SK-N-SH (cell line): ENCODE measurements at regions not wholly inside any gene's neighbourhood (a gene's known extent, or its start where the extent isn't known, plus 50 kb on each side); places are given as distances from the start of the nearest gene placed in this dataset.

Experiments used
- CTCF ChIA-PET: fragments of 300-600, 350-600 bp; formaldehyde crosslinking; extraction: SDS; loops from one replicate; lab custom pipeline; 2021; lab: Yijun Ruan, JAX
- POLR2A ChIA-PET: fragments of 350-600 bp; sonication (Branson Sonifier 250); formaldehyde crosslinking; extraction: SDS; loops from one replicate; lab custom pipeline; 2020; ENCODE audit warnings: antibody characterized with exemption, inconsistent platforms; lab: Yijun Ruan, JAX
- DNase-seq: peaks from one replicate; pipeline ENCODE4 v3.0.0; 2012
- H2AFZ ChIP-seq: fragments of 200-600 bp; sonication (generic); 2 replicates; pipeline ENCODE4 v1.8.1; 2016; ENCODE audit warnings: antibody characterized with exemption, mild to moderate bottlenecking, low read depth
- H3F3A ChIP-seq: fragments of 200-600 bp; sonication (generic); replicated peaks from 2 replicates; pipeline ENCODE3; 2016; ENCODE audit warnings: antibody characterized with exemption, mild to moderate bottlenecking; ENCODE audit not compliant: insufficient read depth
- H3K27ac ChIP-seq, 2 experiments: fragments of 200-500 bp in 1 of 2; fragments of 200-600 bp in 1 of 2; sonication (Bioruptor generic) in 1 of 2; sonication (generic), shearing (Covaris generic) in 1 of 2; 2 replicates each; pipeline versions ENCODE4 v1.5.1 to v1.6.1; 2014 to 2016; ENCODE audit warnings: low read depth in 2 of 2, inconsistent platforms in 1 of 2, low read length in 1 of 2, mild to moderate bottlenecking in 1 of 2, mixed read lengths in 1 of 2
- H3K27me3 ChIP-seq: fragments of 200-600 bp; sonication (generic), shearing (Covaris generic); 2 replicates; pipeline ENCODE4 v1.6.1; 2016; ENCODE audit warnings: mixed run types; ENCODE audit not compliant: insufficient read depth
- H3K36me3 ChIP-seq, 2 experiments: fragments of 200-500 bp in 1 of 2; fragments of 200-600 bp in 1 of 2; sonication (Bioruptor generic) in 1 of 2; sonication (generic) in 1 of 2; replicated peaks in 1 of 2; 2 replicates each; pipeline versions ENCODE3 to v1.5.1; 2014 to 2016; ENCODE audit warnings: low read length in 1 of 2, mild to moderate bottlenecking in 1 of 2; ENCODE audit not compliant: insufficient read depth in 2 of 2, control insufficient read depth in 1 of 2
- H3K4me1 ChIP-seq, 2 experiments: fragments of 200-500 bp in 1 of 2; fragments of 200-600 bp in 1 of 2; sonication (Bioruptor generic) in 1 of 2; sonication (generic), shearing (Covaris generic) in 1 of 2; 2 replicates each; pipeline versions ENCODE4 v1.5.1 to v1.6.1; 2014 to 2016; ENCODE audit warnings: low read depth in 1 of 2, low read length in 1 of 2, mixed run types in 1 of 2; ENCODE audit not compliant: insufficient read depth in 2 of 2, control insufficient read depth in 1 of 2
- H3K4me2 ChIP-seq: fragments of 200-600 bp; sonication (generic), shearing (Covaris generic); 2 replicates; pipeline ENCODE4 v1.6.1; 2017; ENCODE audit warnings: mixed run types
- H3K4me3 ChIP-seq, 2 experiments: fragments of 200-500 bp in 1 of 2; fragments of 200-600 bp in 1 of 2; sonication (Bioruptor generic) in 1 of 2; sonication (generic), shearing (Covaris generic) in 1 of 2; 2 replicates each; pipeline versions ENCODE4 v1.5.1 to v1.8.1; 2014 to 2016; ENCODE audit warnings: low read depth in 2 of 2, inconsistent platforms in 1 of 2, low read length in 1 of 2, mild to moderate bottlenecking in 1 of 2, mixed read lengths in 1 of 2, moderate library complexity in 1 of 2
- H3K79me2 ChIP-seq: fragments of 200-600 bp; sonication (generic); 2 replicates; pipeline ENCODE4 v1.8.1; 2017; ENCODE audit warnings: mild to moderate bottlenecking; ENCODE audit not compliant: insufficient read depth
- H3K9ac ChIP-seq: fragments of 200-600 bp; sonication (generic); 2 replicates; pipeline ENCODE4 v1.6.1; 2017; ENCODE audit warnings: mixed run types
- H3K9me2 ChIP-seq: fragments of 200-600 bp; sonication (generic); 2 replicates; pipeline ENCODE4 v1.6.1; 2017; ENCODE audit warnings: mixed run types
- H3K9me3 ChIP-seq: fragments of 200-600 bp; sonication (generic); 2 replicates; pipeline ENCODE4 v1.6.1; 2017; ENCODE audit warnings: mixed run types, mild to moderate bottlenecking, moderate library complexity
- H4K20me1 ChIP-seq: fragments of 200-600 bp; sonication (generic); 2 replicates; pipeline ENCODE4 v1.6.1; 2017; ENCODE audit warnings: mild to moderate bottlenecking, mixed run types; ENCODE audit not compliant: insufficient read depth
- CHD2 ChIP-seq: fragments of 150-350 bp; IDR thresholded peaks from 2 replicates; pipeline ENCODE4 v1.6.1; 2018; ENCODE audit warnings: low read length; ENCODE audit not compliant: partially characterized antibody
- CTCF ChIP-seq: fragments of 200-600 bp; sonication (generic); IDR thresholded peaks from 2 replicates; pipeline ENCODE4 v1.6.1; 2017; ENCODE audit warnings: antibody characterized with exemption, mild to moderate bottlenecking, moderate library complexity
- FOSL2 ChIP-seq: IDR thresholded peaks from 2 replicates; pipeline ENCODE4 v1.4.0; 2012; ENCODE audit warnings: low read depth, mild to moderate bottlenecking, moderate library complexity, borderline replicate concordance
- FOXJ3 ChIP-seq: sonication (generic); formaldehyde crosslinking; IDR thresholded peaks from 2 replicates; pipeline ENCODE4 v1.5.1; 2020; ENCODE audit warnings: mild to moderate bottlenecking, missing genetic modification reagents
- IRF3 ChIP-seq: fragments of 150-350 bp; IDR thresholded peaks from 2 replicates; pipeline ENCODE4 v1.6.1; 2016; ENCODE audit warnings: mild to moderate bottlenecking, low read depth, low read length
- JUND ChIP-seq: IDR thresholded peaks from 2 replicates; pipeline ENCODE4 v1.4.0; 2012
- MAX ChIP-seq: IDR thresholded peaks from 2 replicates; pipeline ENCODE4 v1.4.0; 2012; ENCODE audit warnings: low read depth
- MEF2A ChIP-seq: IDR thresholded peaks from 2 replicates; pipeline ENCODE4 v1.4.0; 2012; ENCODE audit warnings: low read depth, borderline replicate concordance
- MXI1 ChIP-seq: IDR thresholded peaks from 2 replicates; pipeline ENCODE4 v1.6.1; 2012; ENCODE audit warnings: mild to moderate bottlenecking, low read depth, low read length, improper control_type of control experiment
- PBX3 ChIP-seq: IDR thresholded peaks from 2 replicates; pipeline ENCODE4; 2012
- POLR2AphosphoS5 ChIP-seq: IDR thresholded peaks from 2 replicates; pipeline ENCODE4 v1.6.1; 2012; ENCODE audit warnings: low read depth, low read length
- RAD21 ChIP-seq: IDR thresholded peaks from 2 replicates; pipeline ENCODE4 v1.6.1; 2012; ENCODE audit warnings: mild to moderate bottlenecking, low read length
- SIN3A ChIP-seq: IDR thresholded peaks from 2 replicates; pipeline ENCODE4 v1.6.1; 2012; ENCODE audit warnings: low read depth, mild to moderate bottlenecking, low read length, moderate library complexity, borderline replicate concordance
- SMC3 ChIP-seq: IDR thresholded peaks from 2 replicates; pipeline ENCODE4 v1.6.1; 2012; ENCODE audit warnings: low read depth, low read length, improper control_type of control experiment
- TAF1 ChIP-seq: IDR thresholded peaks from 2 replicates; pipeline ENCODE4 v1.6.1; 2012; ENCODE audit warnings: low read depth, mild to moderate bottlenecking, low read length, moderate library complexity, borderline replicate concordance
- TCF12 ChIP-seq: IDR thresholded peaks from 2 replicates; pipeline ENCODE4 v1.4.0; 2012
- USF1 ChIP-seq: IDR thresholded peaks from 2 replicates; pipeline ENCODE4 v1.4.0; 2012; ENCODE audit warnings: low read depth, borderline replicate concordance
- WGBS: methylation state at CpG from one replicate; pipeline ENCODE4 v1.1.6; 2017; ENCODE audit warnings: low lambda C conversion rate; 5-methylcytosine and 5-hydroxymethylcytosine counted together

GRCh38 chr13:50365408-50366391 is 350.5 kb downstream of the KCNRG start:
- Histone ChIP-seq H3K9ac (no peak overlapping the region), H3K9me3 (no peaks in the 10 kb centered on the region), H3K27ac (no peak overlapping the region), H3K27me3 (no peaks in the 10 kb centered on the region), H3K4me1 (peaks cover 0 to 9% of the 10 kb centered on the region in 2 experiments; a peak in 2 of 4 replicates), H3K4me2 (no peak overlapping the region), H3K9me2 (no peaks in the 10 kb centered on the region), H3F3A (no peaks in the 10 kb centered on the region), H4K20me1 (no peaks in the 10 kb centered on the region), H3K79me2 (no peaks in the 10 kb centered on the region), H2AFZ (no peak overlapping the region), H3K4me3 (no peak overlapping the region), H3K36me3 (no peaks in the 10 kb centered on the region)
- TF ChIP-seq TAF1 (no peak), MXI1 (no peak), USF1 (no peak), RAD21 (no peak), FOXJ3 (CRISPR knock-in tag) (no peak), IRF3 (no peak), JUND (no peak), MAX (no peak), TCF12 (no peak), CTCF (no peak), FOSL2 (no peak), PBX3 (no peak), SIN3A (no peak), POLR2AphosphoS5 (no peak), MEF2A (no peak), CHD2 (no peak), SMC3 (no peak)
- CTCF ChIA-PET = interaction anchor here (1.2 to 2.1 kb wide), 2 partner anchors 12 to 23 kb away, joined by 3 to 6 read pairs; no protein-coding TSS in a partner anchor
- POLR2A ChIA-PET = no interaction called here
- DNase-seq = no peak
- 80% methylated on average over 10 of the region's 10 CpGs for WGBS
